K562 (cell line): ENCODE measurements at regions not wholly inside any gene's neighbourhood (a gene's known extent, or its start where the extent isn't known, plus 50 kb on each side); places are given as distances from the start of the nearest gene placed in this dataset.

Experiments used
- ARID4B ChIP-seq: sonication (generic); formaldehyde crosslinking; IDR thresholded peaks from 2 replicates; pipeline ENCODE4 v1.8.0; 2022; ENCODE audit warnings: mild to moderate bottlenecking, missing genetic modification reagents
- ATF3 ChIP-seq, 2 experiments: fragments of 450-650 bp in 1 of 2; sonication (generic) in 1 of 2; formaldehyde crosslinking in 1 of 2; IDR thresholded peaks in 1 of 2; conservative IDR thresholded peaks in 1 of 2; 2 replicates each; pipeline versions ENCODE4 v1.6.1 to v1.8.1; 2016 to 2023; ENCODE audit warnings: mild to moderate bottlenecking in 2 of 2, moderate library complexity in 2 of 2, inconsistent platforms in 1 of 2, missing genetic modification reagents in 1 of 2
- CREB1 ChIP-seq, 2 experiments: sonication (generic) in 1 of 2; formaldehyde crosslinking in 1 of 2; IDR thresholded peaks; 2 replicates each; pipeline versions ENCODE4 v1.6.1 to v1.8.0; 2012 to 2022; ENCODE audit warnings: inconsistent platforms in 1 of 2, mild to moderate bottlenecking in 1 of 2, missing genetic modification reagents in 1 of 2, moderate library complexity in 1 of 2
- CTCF ChIP-seq, 3 experiments: IDR thresholded peaks in 2 of 3; conservative IDR thresholded peaks in 1 of 3; 2 replicates each; pipeline ENCODE4 v1.5.1; 2011 to 2012; ENCODE audit warnings: low read length in 3 of 3, mild to moderate bottlenecking in 3 of 3, control low read depth in 2 of 3, improper control_type of control experiment in 1 of 3, inconsistent platforms in 1 of 3, low read depth in 1 of 3, mixed read lengths in 1 of 3, moderate library complexity in 1 of 3; ENCODE audit not compliant: insufficient read depth in 2 of 3
- EZH2 ChIP-seq: IDR thresholded peaks from 2 replicates; pipeline ENCODE4 v1.6.1; 2012; ENCODE audit warnings: low read depth, mild to moderate bottlenecking, inconsistent platforms, low read length, borderline replicate concordance
- FOXP4 ChIP-seq: sonication (generic); formaldehyde crosslinking; IDR thresholded peaks from 2 replicates; pipeline ENCODE4 v1.8.0; 2022; ENCODE audit warnings: mild to moderate bottlenecking, missing genetic modification reagents, borderline replicate concordance
- MAZ ChIP-seq, 2 experiments: fragments of 450-650 bp in 1 of 2; sonication (generic) in 1 of 2; formaldehyde crosslinking; IDR thresholded peaks in 1 of 2; conservative IDR thresholded peaks in 1 of 2; 2 replicates each; pipeline versions ENCODE4 v1.4.0 to v1.5.0; 2020; ENCODE audit warnings: mild to moderate bottlenecking in 1 of 2, missing genetic modification reagents in 1 of 2
- RBM14 ChIP-seq: fragments of 200-400 bp; formaldehyde crosslinking; IDR thresholded peaks from 2 replicates; pipeline ENCODE4 v1.6.1; 2018; ENCODE audit warnings: low read depth, mild to moderate bottlenecking, low read length, moderate library complexity, borderline replicate concordance; ENCODE audit not compliant: insufficient read depth
- ZBTB43 ChIP-seq: sonication (generic); formaldehyde crosslinking; IDR thresholded peaks from 2 replicates; pipeline ENCODE4 v1.8.0; 2023; ENCODE audit warnings: mild to moderate bottlenecking, missing genetic modification reagents
- ZNF311 ChIP-seq: fragments of 250-450 bp; sonication (Bioruptor Pico); IDR thresholded peaks from 2 replicates; pipeline ENCODE4 v1.4.0; 2020; ENCODE audit warnings: mild to moderate bottlenecking, moderate library complexity

GRCh38 chr2:4354678-4355077 lies 651.3 kb downstream of the DCDC2C start:
- peak in 1 of 3 experiments; percentile 31; a peak in 1 of 6 replicates for TF ChIP-seq CTCF (IDR thresholded peaks at IDR 0.05 in 2 of 3, conservative IDR thresholded peaks at IDR 0.05 in 1 of 3; ENCODE audit: insufficient read depth in 2 of 3, low read depth in 1 of 3, low read length in 3 of 3)
- no peak for TF ChIP-seq EZH2
- TF ChIP-seq ARID4B (CRISPR knock-in tag), result no peak
- no peak for TF ChIP-seq ZNF311 (CRISPR knock-in tag)
- no peak for TF ChIP-seq ZBTB43
- no peak for TF ChIP-seq RBM14
- no peak for TF ChIP-seq ATF3 (IDR thresholded peaks at IDR 0.05)
- TF ChIP-seq ATF3 (CRISPR knock-in tag; conservative IDR thresholded peaks at IDR 0.05), result no peak
- TF ChIP-seq MAZ (CRISPR knock-in tag; conservative IDR thresholded peaks at IDR 0.05 in 1 of 2, IDR thresholded peaks at IDR 0.05 in 1 of 2), result no peak
- no peak for TF ChIP-seq CREB1 (IDR thresholded peaks at IDR 0.05)
- TF ChIP-seq CREB1 (CRISPR knock-in tag; IDR thresholded peaks at IDR 0.05), result no peak
- no peak for TF ChIP-seq FOXP4 (CRISPR knock-in tag)
